A673 (cell line): ENCODE measurements at regions not wholly inside any gene's neighbourhood (a gene's known extent, or its start where the extent isn't known, plus 50 kb on each side); places are given as distances from the start of the nearest gene placed in this dataset.

Source experiments
- BruUV-seq: library from RNA; stranded (reverse); fragments of 400-500 nt; replicated peaks from 2 replicates; lab custom pipeline; 2021; lab: Mats Ljungman, UMichigan
- CTCF ChIA-PET: fragments of 300-600 bp; sonication (Branson Sonifier 250); formaldehyde crosslinking; loops from one replicate; lab custom pipeline; 2022; ENCODE audit warnings: antibody characterized with exemption; lab: Charles Lee
- POLR2A ChIA-PET: fragments of 300-600 bp; sonication (Branson Sonifier 250); formaldehyde crosslinking; loops from one replicate; lab custom pipeline; 2022; ENCODE audit warnings: antibody characterized with exemption; ENCODE audit not compliant: low non-redundant PET; lab: Charles Lee
- DNase-seq: peaks from one replicate; pipeline ENCODE4 v3.0.0-alpha.2; 2015; ENCODE audit warnings: low spot score
- H3K27ac ChIP-seq: fragments of 200-600 bp; sonication (generic); 2 replicates; pipeline ENCODE4 v1.5.1; 2016; ENCODE audit warnings: mixed run types, low read depth, mild to moderate bottlenecking, mixed read lengths, antibody characterized with exemption, low read length; ENCODE audit not compliant: poor library complexity, severe bottlenecking
- H3K27me3 ChIP-seq: fragments of 200-600 bp; sonication (generic); replicated peaks from 2 replicates; pipeline ENCODE4 v1.6.1; 2017; ENCODE audit warnings: mixed run types, low read depth, mild to moderate bottlenecking, mixed read lengths, antibody characterized with exemption, low read length; ENCODE audit not compliant: insufficient read depth, poor library complexity
- H3K36me3 ChIP-seq: fragments of 200-600 bp; sonication (generic); 2 replicates; pipeline ENCODE4 v1.6.1; 2016; ENCODE audit warnings: mixed run types, mild to moderate bottlenecking, mixed read lengths, antibody characterized with exemption, low read length; ENCODE audit not compliant: insufficient read depth, poor library complexity, severe bottlenecking
- H3K4me1 ChIP-seq: fragments of 200-600 bp; sonication (generic); 2 replicates; pipeline ENCODE4 v1.6.1; 2017; ENCODE audit warnings: mixed run types, mild to moderate bottlenecking, mixed read lengths, antibody characterized with exemption, low read length; ENCODE audit not compliant: insufficient read depth, poor library complexity, severe bottlenecking
- H3K4me3 ChIP-seq: fragments of 200-600 bp; sonication (generic); 2 replicates; pipeline ENCODE4 v1.5.1; 2016; ENCODE audit warnings: low read depth, mixed run types, mild to moderate bottlenecking, mixed read lengths, low read length; ENCODE audit not compliant: poor library complexity, severe bottlenecking
- H3K9me3 ChIP-seq: fragments of 200-600 bp; sonication (generic); 2 replicates; pipeline ENCODE4 v1.6.1; 2016; ENCODE audit warnings: mixed run types, low read depth, mild to moderate bottlenecking, mixed read lengths, antibody characterized with exemption, low read length; ENCODE audit not compliant: poor library complexity, severe bottlenecking
- EZH2 ChIP-seq: fragments of 200-600 bp; sonication (generic); IDR thresholded peaks from 2 replicates; pipeline ENCODE4 v1.6.1; 2017; ENCODE audit warnings: borderline replicate concordance, low read depth, mild to moderate bottlenecking, mixed read lengths, antibody characterized with exemption, low read length; ENCODE audit not compliant: poor library complexity, severe bottlenecking
- intact Hi-C: fragments of 100-400 bp; cut with micrococcal nuclease; formaldehyde crosslinking; loops from one replicate; pipeline ENCODE4 v1.10.0; 2022; ENCODE audit not compliant: unreplicated experiment
- TF ChIP-seq, protein P1 (sequence below): fragments of 300-800, 200-600 bp; sonication (generic); conservative IDR thresholded peaks from 2 replicates; pipeline ENCODE4 v1.5.1; 2017; ENCODE audit warnings: low read depth, mild to moderate bottlenecking, antibody characterized with exemption, low read length, moderate library complexity, mixed read lengths

DNA sequence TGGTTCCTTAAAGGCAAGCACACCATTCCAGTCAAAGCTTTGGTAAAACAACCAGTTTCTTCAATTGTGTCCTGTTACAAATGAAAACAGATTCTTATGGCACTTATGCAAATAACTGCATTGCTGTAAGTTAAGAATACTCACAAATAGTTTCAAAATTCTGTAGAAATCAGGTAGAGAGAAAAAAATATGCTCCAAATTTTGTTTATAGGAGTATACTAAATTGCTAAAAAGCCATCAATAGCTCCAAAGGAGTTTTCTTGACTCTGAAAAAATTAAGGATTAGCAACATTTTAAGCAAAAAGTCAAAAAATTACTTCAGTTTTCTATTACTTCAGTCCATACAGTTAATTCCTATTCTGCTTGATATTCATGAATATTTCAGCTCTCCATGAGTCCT is 51.3 kb upstream of the KAT6B start:
- TF ChIP-seq EZH2, result no peak
- TF ChIP-seq, protein P1, sequence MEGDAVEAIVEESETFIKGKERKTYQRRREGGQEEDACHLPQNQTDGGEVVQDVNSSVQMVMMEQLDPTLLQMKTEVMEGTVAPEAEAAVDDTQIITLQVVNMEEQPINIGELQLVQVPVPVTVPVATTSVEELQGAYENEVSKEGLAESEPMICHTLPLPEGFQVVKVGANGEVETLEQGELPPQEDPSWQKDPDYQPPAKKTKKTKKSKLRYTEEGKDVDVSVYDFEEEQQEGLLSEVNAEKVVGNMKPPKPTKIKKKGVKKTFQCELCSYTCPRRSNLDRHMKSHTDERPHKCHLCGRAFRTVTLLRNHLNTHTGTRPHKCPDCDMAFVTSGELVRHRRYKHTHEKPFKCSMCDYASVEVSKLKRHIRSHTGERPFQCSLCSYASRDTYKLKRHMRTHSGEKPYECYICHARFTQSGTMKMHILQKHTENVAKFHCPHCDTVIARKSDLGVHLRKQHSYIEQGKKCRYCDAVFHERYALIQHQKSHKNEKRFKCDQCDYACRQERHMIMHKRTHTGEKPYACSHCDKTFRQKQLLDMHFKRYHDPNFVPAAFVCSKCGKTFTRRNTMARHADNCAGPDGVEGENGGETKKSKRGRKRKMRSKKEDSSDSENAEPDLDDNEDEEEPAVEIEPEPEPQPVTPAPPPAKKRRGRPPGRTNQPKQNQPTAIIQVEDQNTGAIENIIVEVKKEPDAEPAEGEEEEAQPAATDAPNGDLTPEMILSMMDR, result no peak
- H3K9me3 ChIP-seq, result peaks cover 9% of the 10 kb centered on the region
- no peaks in the 10 kb centered on the region for H3K36me3 ChIP-seq
- intact Hi-C loops, result no loop called here
- H3K4me3 ChIP-seq, result no peak overlapping the region
- no TSS peak for BruUV-seq
- no peaks in the 10 kb centered on the region for H3K4me1 ChIP-seq
- H3K27me3 ChIP-seq, result no peaks in the 10 kb centered on the region
- no peak for DNase-seq
- POLR2A ChIA-PET, result interaction anchor here (0.6 kb wide), 1 partner anchor 99 kb away, joined by 4 read pairs; no protein-coding TSS in a partner anchor
- H3K27ac ChIP-seq, result no peak overlapping the region
- CTCF ChIA-PET, result no interaction called here
